IMR-90 (cell line): ENCODE measurements at regions not wholly inside any gene's neighbourhood (a gene's known extent, or its start where the extent isn't known, plus 50 kb on each side); places are given as distances from the start of the nearest gene placed in this dataset.

Source experiments
- ATAC-seq: fragments of 200-7000 bp; cut with Tn5 transposase; 2 replicates; pipeline ENCODE4 v1.9.1; 2020; ENCODE audit warnings: low read depth, mild to moderate bottlenecking, moderate library complexity
- BruUV-seq: library from RNA; stranded (reverse); fragments of 400-500 nt; replicated peaks from 2 replicates; lab custom pipeline; 2021; lab: Mats Ljungman, UMichigan
- CTCF ChIA-PET: fragments of 300-600 bp; formaldehyde crosslinking; extraction: SDS; loops from one replicate; lab custom pipeline; 2021; ENCODE audit warnings: antibody characterized with exemption; lab: Yijun Ruan, JAX
- POLR2A ChIA-PET: fragments of 300-600 bp; sonication (Branson Sonifier 250); formaldehyde crosslinking; loops from one replicate; lab custom pipeline; 2022; ENCODE audit warnings: antibody characterized with exemption; ENCODE audit not compliant: unreplicated experiment; lab: Charles Lee
- DNase-seq: peaks from one replicate; pipeline ENCODE4 v3.0.0; 2013
- H2AFZ ChIP-seq: replicated peaks from 2 replicates; pipeline ENCODE3; 2013; ENCODE audit warnings: low read length, mild to moderate bottlenecking; ENCODE audit not compliant: poor library complexity
- H2AK5ac ChIP-seq: 2 replicates; pipeline ENCODE4 v1.6.1; 2013; ENCODE audit warnings: low read depth, low read length, inconsistent platforms
- H2AK9ac ChIP-seq: replicated peaks from 2 replicates; pipeline ENCODE3; 2013; ENCODE audit warnings: mild to moderate bottlenecking, low read depth, low read length, moderate library complexity; ENCODE audit not compliant: poor library complexity
- H2BK120ac ChIP-seq: 2 replicates; pipeline ENCODE4 v1.6.1; 2013; ENCODE audit warnings: low read depth, low read length, inconsistent platforms
- H2BK15ac ChIP-seq: 3 replicates; pipeline ENCODE4 v1.6.1; 2013; ENCODE audit warnings: low read depth, low read length, inconsistent platforms
- H2BK20ac ChIP-seq: 2 replicates; pipeline ENCODE4 v1.6.1; 2013; ENCODE audit warnings: low read depth, mild to moderate bottlenecking, inconsistent platforms, low read length, moderate library complexity
- H2BK5ac ChIP-seq: 2 replicates; pipeline ENCODE4 v1.6.1; 2013; ENCODE audit warnings: mild to moderate bottlenecking, low read depth, low read length, inconsistent platforms; ENCODE audit not compliant: poor library complexity, severe bottlenecking
- H3K14ac ChIP-seq: replicated peaks from 2 replicates; pipeline ENCODE4 v1.6.1; 2013; ENCODE audit warnings: low read depth, low read length, inconsistent platforms
- H3K18ac ChIP-seq: 2 replicates; pipeline ENCODE4 v1.6.1; 2013; ENCODE audit warnings: low read depth, low read length, control low read depth
- H3K23ac ChIP-seq: 2 replicates; pipeline ENCODE4 v1.6.1; 2013; ENCODE audit warnings: low read depth, low read length, inconsistent platforms
- H3K27ac ChIP-seq: 2 replicates; pipeline ENCODE4 v1.5.1; 2013; ENCODE audit warnings: mild to moderate bottlenecking, control low read depth, low read length; ENCODE audit not compliant: insufficient read depth
- H3K27me3 ChIP-seq: 2 replicates; pipeline ENCODE4 v1.6.1; 2013; ENCODE audit warnings: low read length; ENCODE audit not compliant: control insufficient read depth, insufficient read depth
- H3K36me3 ChIP-seq: 2 replicates; pipeline ENCODE4 v1.6.1; 2013; ENCODE audit warnings: low read length, mixed read lengths; ENCODE audit not compliant: control insufficient read depth, insufficient read depth
- H3K4ac ChIP-seq: 2 replicates; pipeline ENCODE4 v1.6.1; 2013; ENCODE audit warnings: low read depth, low read length, inconsistent platforms
- H3K4me1 ChIP-seq: 2 replicates; pipeline ENCODE4 v1.6.1; 2013; ENCODE audit warnings: low read length, mixed read lengths; ENCODE audit not compliant: control insufficient read depth, insufficient read depth
- H3K4me2 ChIP-seq: 2 replicates; pipeline ENCODE4 v1.6.1; 2013; ENCODE audit warnings: low read depth, mild to moderate bottlenecking, control low read depth, low read length, moderate library complexity
- H3K4me3 ChIP-seq: 2 replicates; pipeline ENCODE4 v1.5.1; 2013; ENCODE audit warnings: low read depth, mild to moderate bottlenecking, control low read depth, low read length, moderate library complexity; ENCODE audit not compliant: insufficient read depth
- H3K56ac ChIP-seq: 2 replicates; pipeline ENCODE4 v1.6.1; 2013; ENCODE audit warnings: low read length, inconsistent platforms; ENCODE audit not compliant: insufficient read depth; ENCODE audit errors: extremely low read depth
- H3K79me1 ChIP-seq, 2 experiments: 2 replicates each; pipeline ENCODE4 v1.6.1; 2013; ENCODE audit warnings: low read length in 2 of 2, inconsistent platforms in 1 of 2, low read depth in 1 of 2
- H3K9ac ChIP-seq: 2 replicates; pipeline ENCODE4 v1.6.1; 2013; ENCODE audit warnings: low read depth, low read length, control low read depth
- H3K9me1 ChIP-seq: 2 replicates; pipeline ENCODE4 v1.6.1; 2013; ENCODE audit warnings: low read length, inconsistent platforms; ENCODE audit not compliant: insufficient read depth
- H3K9me3 ChIP-seq: 2 replicates; pipeline ENCODE4 v1.6.1; 2013; ENCODE audit warnings: low read length; ENCODE audit not compliant: control insufficient read depth, insufficient read depth
- H4K20me1 ChIP-seq: 2 replicates; pipeline ENCODE4 v1.6.1; 2013; ENCODE audit warnings: low read length, inconsistent platforms; ENCODE audit not compliant: insufficient read depth
- H4K5ac ChIP-seq: 2 replicates; pipeline ENCODE4 v1.6.1; 2013; ENCODE audit warnings: mild to moderate bottlenecking, low read depth, low read length, control low read depth
- H4K8ac ChIP-seq, 2 experiments: 2 replicates each; pipeline ENCODE4 v1.6.1; 2013; ENCODE audit warnings: low read depth in 2 of 2, low read length in 2 of 2, control low read depth in 1 of 2, inconsistent platforms in 1 of 2
- H4K91ac ChIP-seq: 2 replicates; pipeline ENCODE4 v1.6.1; 2013; ENCODE audit warnings: low read depth, low read length, inconsistent platforms; ENCODE audit not compliant: insufficient read depth
- BHLHE40 ChIP-seq: fragments of 150-350 bp; IDR thresholded peaks from 2 replicates; pipeline ENCODE4 v1.6.1; 2016; ENCODE audit warnings: mild to moderate bottlenecking, low read depth, low read length
- CEBPB ChIP-seq: IDR thresholded peaks from 2 replicates; pipeline ENCODE4 v1.6.1; 2012; ENCODE audit warnings: low read depth, low read length, improper control_type of control experiment
- CHD1 ChIP-seq: IDR thresholded peaks from 2 replicates; pipeline ENCODE4 v1.6.1; 2012; ENCODE audit warnings: low read depth, low read length, improper control_type of control experiment
- CTCF ChIP-seq: conservative IDR thresholded peaks from 2 replicates; pipeline ENCODE4 v1.5.1; 2012; ENCODE audit warnings: mild to moderate bottlenecking, low read depth, low read length, improper control_type of control experiment
- ELK1 ChIP-seq: fragments of 150-350 bp; IDR thresholded peaks from 2 replicates; pipeline ENCODE4 v1.6.1; 2016; ENCODE audit warnings: low read depth, mild to moderate bottlenecking, low read length, moderate library complexity, borderline replicate concordance
- FOS ChIP-seq: fragments of 150-350 bp; IDR thresholded peaks from 2 replicates; pipeline ENCODE4 v1.6.1; 2016; ENCODE audit warnings: low read depth, low read length
- MAFK ChIP-seq: IDR thresholded peaks from 2 replicates; pipeline ENCODE4 v1.6.1; 2012; ENCODE audit warnings: low read depth, low read length, improper control_type of control experiment
- MAZ ChIP-seq: IDR thresholded peaks from 2 replicates; pipeline ENCODE4 v1.6.1; 2012; ENCODE audit warnings: low read depth, mild to moderate bottlenecking, low read length, improper control_type of control experiment, moderate library complexity, borderline replicate concordance
- MXI1 ChIP-seq: IDR thresholded peaks from 2 replicates; pipeline ENCODE4 v1.6.1; 2012; ENCODE audit warnings: low read depth, mild to moderate bottlenecking, low read length, moderate library complexity, borderline replicate concordance
- NFE2L2 ChIP-seq: fragments of 150-350 bp; IDR thresholded peaks from 2 replicates; pipeline ENCODE4 v1.6.1; 2016; ENCODE audit warnings: low read depth, mild to moderate bottlenecking, low read length
- POLR2A ChIP-seq: IDR thresholded peaks from 2 replicates; pipeline ENCODE4 v1.6.1; 2012; ENCODE audit warnings: mild to moderate bottlenecking, low read depth, low read length
- RAD21 ChIP-seq: IDR thresholded peaks from 2 replicates; pipeline ENCODE4 v1.6.1; 2012; ENCODE audit warnings: low read length, improper control_type of control experiment
- RCOR1 ChIP-seq: IDR thresholded peaks from 2 replicates; pipeline ENCODE4 v1.6.1; 2012; ENCODE audit warnings: mild to moderate bottlenecking, low read length, improper control_type of control experiment; ENCODE audit not compliant: insufficient replicate concordance
- RFX5 ChIP-seq: IDR thresholded peaks from 2 replicates; pipeline ENCODE4 v1.8.0; 2012; ENCODE audit warnings: low read depth, mild to moderate bottlenecking, low read length, moderate library complexity
- SMC3 ChIP-seq: fragments of 150-350 bp; IDR thresholded peaks from 2 replicates; pipeline ENCODE4 v1.6.1; 2016; ENCODE audit warnings: low read depth, mild to moderate bottlenecking, antibody characterized with exemption, low read length, moderate library complexity
- USF2 ChIP-seq: fragments of 150-350 bp; IDR thresholded peaks from 2 replicates; pipeline ENCODE4 v1.6.1; 2017; ENCODE audit warnings: mild to moderate bottlenecking, antibody characterized with exemption, low read length, low read depth
- WGBS, 2 experiments: methylation state at CpG; one replicate each; pipeline versions ENCODE4 v1.1.5 to v1.1.7; 2013; ENCODE audit warnings: missing lambda C conversion rate in 2 of 2; ENCODE audit not compliant: insufficient read length in 1 of 2; ENCODE audit errors: extremely low coverage in 2 of 2; 5-methylcytosine and 5-hydroxymethylcytosine counted together
- dilution Hi-C: fragments of 300-500 bp; cut with HindIII; formaldehyde crosslinking; loops from one replicate; pipeline ENCODE4 v1.14.3; 2018; ENCODE audit warnings: low sequenced_read_pairs; ENCODE audit not compliant: unreplicated experiment
- in situ Hi-C: fragments of 300-500 bp; cut with MboI; formaldehyde crosslinking; loops from 3 replicates; pipeline ENCODE4 v1.14.3; 2019; ENCODE audit warnings: low sequenced_read_pairs, inconsistent platforms, mixed read lengths
- intact Hi-C: fragments of 100-400 bp; cut with micrococcal nuclease; formaldehyde crosslinking; loops from 2 replicates; pipeline ENCODE4 v1.10.0; 2022

- H4K91ac ChIP-seq = no peak overlapping the region
- no peak for ATAC-seq
- no peaks in the 10 kb centered on the region for H4K20me1 ChIP-seq
- no peak overlapping the region for H3K4me3 ChIP-seq
- no peak overlapping the region for H3K4ac ChIP-seq
- no peak overlapping the region for H2BK15ac ChIP-seq
- H3K36me3 ChIP-seq = no peaks in the 10 kb centered on the region
- no peak overlapping the region for H3K56ac ChIP-seq
- dilution Hi-C loops = no loop called here
- H2BK120ac ChIP-seq = no peak overlapping the region
- POLR2A ChIA-PET = no interaction called here
- H4K5ac ChIP-seq = no peak overlapping the region
- no peak for TF ChIP-seq POLR2A
- no peak for TF ChIP-seq MXI1
- TF ChIP-seq RAD21 = no peak
- no peak for TF ChIP-seq BHLHE40
- TF ChIP-seq RFX5 = no peak
- no peak for TF ChIP-seq NFE2L2
- no peak for TF ChIP-seq SMC3
- TF ChIP-seq MAFK = no peak
- TF ChIP-seq CEBPB = no peak
- TF ChIP-seq FOS = no peak
- no peak for TF ChIP-seq RCOR1
- TF ChIP-seq ELK1 = no peak
- TF ChIP-seq MAZ = no peak
- no peak for TF ChIP-seq USF2
- TF ChIP-seq CTCF = no peak
- no peak for TF ChIP-seq CHD1
- H3K23ac ChIP-seq = no peak overlapping the region
- no peak overlapping the region for H2AK5ac ChIP-seq
- BruUV-seq = no TSS peak
- H3K18ac ChIP-seq = no peak overlapping the region
- no CpG with 5 or more reads among the region's 8 CpGs for WGBS, 2 experiments
- H3K4me2 ChIP-seq = no peak overlapping the region
- no peak overlapping the region for H3K9ac ChIP-seq
- CTCF ChIA-PET = no interaction called here
- H3K14ac ChIP-seq = no peak overlapping the region
- in situ Hi-C loops = no loop called here
- no peak overlapping the region for H4K8ac ChIP-seq
- H3K27me3 ChIP-seq = peaks cover 10% of the 10 kb centered on the region
- intact Hi-C loops = no loop called here
- no peaks in the 10 kb centered on the region for H3K79me1 ChIP-seq
- no peaks in the 10 kb centered on the region for H3K4me1 ChIP-seq
- no peak overlapping the region for H2AK9ac ChIP-seq
- 0 out of 2 replicates have a peak, but pooled peaks cover 3% of the 10 kb centered on the region for H3K9me1 ChIP-seq
- no peak overlapping the region for H2BK5ac ChIP-seq
- H2AFZ ChIP-seq = no peak overlapping the region
- no peak overlapping the region for H2BK20ac ChIP-seq
- no peak overlapping the region for H3K27ac ChIP-seq
- no peaks in the 10 kb centered on the region for H3K9me3 ChIP-seq
- DNase-seq = no peak
These were observed 453.4 kb downstream of the CD83 start for GRCh38 chr6:14571001-14571400.
